ENCODE measurements at regions not wholly inside any gene's neighbourhood (a gene's known extent, or its start where the extent isn't known, plus 50 kb on each side); places are given as distances from the start of the nearest gene placed in this dataset.

- no peak for TF ChIP-seq CTCF (IDR thresholded peaks at IDR 0.05; ENCODE audit: insufficient read depth, missing control alignments)
- FAIRE-seq (no peak), DNase-seq (ENCODE audit: insufficient read length, low spot score) (no peak)
Measured at GRCh38 chr10:130360826-130361311, 224.7 kb downstream of the GLRX3 start.

GRCh38 chr10:130361351-130362105 lies 225.3 kb downstream of the GLRX3 start:
- FAIRE-seq (no peak), DNase-seq (ENCODE audit: insufficient read length, low spot score) (no peak)
- TF ChIP-seq CTCF (IDR thresholded peaks at IDR 0.05; ENCODE audit: insufficient read depth, missing control alignments), result no peak

- TF ChIP-seq CTCF (IDR thresholded peaks at IDR 0.05; ENCODE audit: insufficient read depth, missing control alignments), result no peak
- DNase-seq (ENCODE audit: insufficient read length, low spot score) (no peak), FAIRE-seq (no peak)
Measured at GRCh38 chr10:130362308-130362761, 226.1 kb downstream of the GLRX3 start.

GRCh38 chr10:130363051-130363450 lies 226.9 kb downstream of the GLRX3 start:
- TF ChIP-seq CTCF (IDR thresholded peaks at IDR 0.05; ENCODE audit: insufficient read depth, missing control alignments), result no peak
- FAIRE-seq (no peak), DNase-seq (ENCODE audit: insufficient read length, low spot score) (no peak)

GRCh38 chr10:130363899-130364445 lies 227.8 kb downstream of the GLRX3 start:
- TF ChIP-seq CTCF (IDR thresholded peaks at IDR 0.05; ENCODE audit: insufficient read depth, missing control alignments), result no peak
- no peak for FAIRE-seq
- no peak for DNase-seq (ENCODE audit: insufficient read length, low spot score)

- DNase-seq (ENCODE audit: insufficient read length, low spot score) (no peak), FAIRE-seq (no peak)
- TF ChIP-seq CTCF (IDR thresholded peaks at IDR 0.05; ENCODE audit: insufficient read depth, missing control alignments), result no peak
Measured at GRCh38 chr10:130364631-130365411, 228.6 kb downstream of the GLRX3 start.

All from D721Med (cell line).